ENCODE measurements at regions not wholly inside any gene's neighbourhood (a gene's known extent, or its start where the extent isn't known, plus 50 kb on each side); places are given as distances from the start of the nearest gene placed in this dataset.

GRCh38 chr10:65555192-65555591, 1370.6 kb upstream of the LRRTM3 start:
- no peak overlapping the region for H3K4me3 ChIP-seq
- no peaks in the 10 kb centered on the region for H3K36me3 ChIP-seq
- no peaks in the 10 kb centered on the region for H3K27me3 ChIP-seq (replicated peaks; ENCODE audit: insufficient read depth)
- H3K4me1 ChIP-seq (replicated peaks): no peaks in the 10 kb centered on the region
- WGBS: 82% methylated on average over 5 of the region's 5 CpGs
- no peak overlapping the region for H3K27ac ChIP-seq
- intact Hi-C loops (cut with DNase I): no loop called here
- no peaks in the 10 kb centered on the region for H3K9me3 ChIP-seq
- DNase-seq (ENCODE audit: low spot score): no peak
- TF ChIP-seq CTCF (IDR thresholded peaks at IDR 0.05): no peak

- Histone ChIP-seq H3K36me3 (no peaks in the 10 kb centered on the region), H3K9me3 (no peaks in the 10 kb centered on the region), H3K4me1 (replicated peaks) (no peaks in the 10 kb centered on the region), H3K27ac (no peak overlapping the region), H3K27me3 (replicated peaks; ENCODE audit: insufficient read depth) (no peaks in the 10 kb centered on the region), H3K4me3 (no peak overlapping the region)
- intact Hi-C loops (cut with DNase I): no loop called here
- WGBS: 93% methylated on average over 5 of the region's 5 CpGs
- no peak for TF ChIP-seq POLR2AphosphoS5 (IDR thresholded peaks at IDR 0.05)
- no peak for TF ChIP-seq POLR2A (IDR thresholded peaks at IDR 0.05)
- TF ChIP-seq CTCF (IDR thresholded peaks at IDR 0.05): no peak
- no peak for DNase-seq (ENCODE audit: low spot score)
Observed at GRCh38 chr10:65556006-65556405, 1369.8 kb upstream of the LRRTM3 start.

GRCh38 chr10:65559369-65559768, 1366.5 kb upstream of the LRRTM3 start:
- Histone ChIP-seq H3K27me3 (replicated peaks; ENCODE audit: insufficient read depth) (no peaks in the 10 kb centered on the region), H3K9me3 (no peaks in the 10 kb centered on the region), H3K4me3 (no peak overlapping the region), H3K27ac (no peak overlapping the region), H3K36me3 (no peaks in the 10 kb centered on the region), H3K4me1 (replicated peaks) (no peaks in the 10 kb centered on the region)
- intact Hi-C loops (cut with DNase I): no loop called here
- no peak for TF ChIP-seq POLR2AphosphoS5 (IDR thresholded peaks at IDR 0.05)
- TF ChIP-seq CTCF (IDR thresholded peaks at IDR 0.05): no peak
- no peak for TF ChIP-seq POLR2A (IDR thresholded peaks at IDR 0.05)
- DNase-seq (ENCODE audit: low spot score): no peak
- WGBS: 16% methylated on average over 2 of the region's 2 CpGs

GRCh38 chr10:65565246-65565645, 1360.6 kb upstream of the LRRTM3 start:
- no peaks in the 10 kb centered on the region for H3K27me3 ChIP-seq (replicated peaks; ENCODE audit: insufficient read depth)
- TF ChIP-seq CTCF (IDR thresholded peaks at IDR 0.05): no peak
- no peak for TF ChIP-seq POLR2AphosphoS5 (IDR thresholded peaks at IDR 0.05)
- no peak for TF ChIP-seq POLR2A (IDR thresholded peaks at IDR 0.05)
- intact Hi-C loops (cut with DNase I): no loop called here

GRCh38 chr10:65566906-65567305, 1358.9 kb upstream of the LRRTM3 start:
- WGBS: 79% methylated on average over 2 of the region's 2 CpGs
- Histone ChIP-seq H3K9me3 (no peaks in the 10 kb centered on the region), H3K27ac (no peak overlapping the region), H3K36me3 (no peaks in the 10 kb centered on the region), H3K4me1 (replicated peaks) (no peaks in the 10 kb centered on the region), H3K27me3 (replicated peaks; ENCODE audit: insufficient read depth) (no peaks in the 10 kb centered on the region), H3K4me3 (no peak overlapping the region)
- no peak for DNase-seq (ENCODE audit: low spot score)
- TF ChIP-seq POLR2AphosphoS5 (IDR thresholded peaks at IDR 0.05) (no peak), POLR2A (IDR thresholded peaks at IDR 0.05) (no peak), CTCF (IDR thresholded peaks at IDR 0.05) (no peak)
- intact Hi-C loops (cut with DNase I): no loop called here

More at GRCh38 chr10:65565246-65565645, 1360.6 kb upstream of the LRRTM3 start:
- Histone ChIP-seq H3K4me1 (replicated peaks) (no peaks in the 10 kb centered on the region), H3K27ac (no peak overlapping the region), H3K36me3 (no peaks in the 10 kb centered on the region), H3K9me3 (no peaks in the 10 kb centered on the region), H3K4me3 (no peak overlapping the region)
- WGBS: 81% methylated on average over 1 of the region's 1 CpG
- no peak for DNase-seq (ENCODE audit: low spot score)
